Liver (tissue), 8 donors: ENCODE measurements at regions not wholly inside any gene's neighbourhood (a gene's known extent, or its start where the extent isn't known, plus 50 kb on each side); places are given as distances from the start of the nearest gene placed in this dataset.

Experiments
- DNase-seq: peaks from one replicate; pipeline ENCODE4 v3.0.0-alpha.2; 2017; ENCODE audit warnings: low spot score
- H3K27ac ChIP-seq, 2 donors: one replicate each; pipeline ENCODE4 v1.7.0; 2013; ENCODE audit warnings: inconsistent platforms in 2 of 2, low read length in 2 of 2, control low read depth in 1 of 2, low read depth in 1 of 2, mild to moderate bottlenecking in 1 of 2
- H3K27me3 ChIP-seq, 4 donors: one replicate each; pipeline versions ENCODE4 v1.6.1 to v1.7.0; 2013; ENCODE audit warnings: low read length in 3 of 4, inconsistent platforms in 1 of 4, mild to moderate bottlenecking in 1 of 4, moderate library complexity in 1 of 4; ENCODE audit not compliant: control insufficient read depth in 4 of 4, insufficient read depth in 4 of 4
- H3K36me3 ChIP-seq, 4 donors: one replicate each; pipeline versions ENCODE4 v1.6.1 to v1.7.0; 2013; ENCODE audit warnings: low read length in 3 of 4, mild to moderate bottlenecking in 3 of 4, low read depth in 1 of 4, moderate library complexity in 1 of 4; ENCODE audit not compliant: control insufficient read depth in 4 of 4, insufficient read depth in 3 of 4
- H3K4me1 ChIP-seq, 4 donors: one replicate each; pipeline versions ENCODE4 v1.6.1 to v1.7.0; 2013; ENCODE audit warnings: low read length in 3 of 4, mild to moderate bottlenecking in 3 of 4, moderate library complexity in 1 of 4; ENCODE audit not compliant: control insufficient read depth in 4 of 4, insufficient read depth in 4 of 4
- H3K4me3 ChIP-seq, 3 donors: one replicate each; pipeline versions ENCODE4 v1.6.1 to v1.7.0; 2013; ENCODE audit warnings: low read length in 3 of 3, control low read depth in 1 of 3, low read depth in 1 of 3, mild to moderate bottlenecking in 1 of 3
- H3K9ac ChIP-seq, 2 donors: one replicate each; pipeline ENCODE4 v1.7.0; 2013; ENCODE audit warnings: low read length in 2 of 2, mild to moderate bottlenecking in 2 of 2, moderate library complexity in 2 of 2, control low read depth in 1 of 2, low read depth in 1 of 2
- H3K9me3 ChIP-seq, 4 donors: one replicate each; pipeline versions ENCODE4 v1.6.1 to v1.7.0; 2013; ENCODE audit warnings: low read length in 3 of 4; ENCODE audit not compliant: control insufficient read depth in 4 of 4
- EGR1 ChIP-seq, 2 donors: IDR thresholded peaks; 2 replicates each; pipeline ENCODE4 v1.6.1; 2016 to 2018; ENCODE audit warnings: antibody characterized with exemption in 2 of 2, low read depth in 2 of 2
- FOXA1 ChIP-seq: IDR thresholded peaks from 2 replicates; pipeline ENCODE4 v1.6.1; 2016; ENCODE audit warnings: antibody characterized with exemption
- FOXA2 ChIP-seq: IDR thresholded peaks from 2 replicates; pipeline ENCODE4 v1.6.1; 2016; ENCODE audit warnings: antibody characterized with exemption
- GABPA ChIP-seq, 2 donors: IDR thresholded peaks in 1 of 2; conservative IDR thresholded peaks in 1 of 2; 2 replicates each; pipeline ENCODE4 v1.6.1; 2016; ENCODE audit warnings: antibody characterized with exemption in 2 of 2, mild to moderate bottlenecking in 1 of 2, moderate library complexity in 1 of 2
- HNF4A ChIP-seq, 2 donors: conservative IDR thresholded peaks; 2 replicates each; pipeline ENCODE4 v1.6.1; 2016; ENCODE audit warnings: antibody characterized with exemption in 2 of 2, mild to moderate bottlenecking in 2 of 2
- HNF4G ChIP-seq: IDR thresholded peaks from 2 replicates; pipeline ENCODE4 v1.6.1; 2016; ENCODE audit warnings: antibody characterized with exemption
- JUND ChIP-seq, 2 donors: IDR thresholded peaks; 2 replicates each; pipeline ENCODE4 v1.6.1; 2016; ENCODE audit warnings: antibody characterized with exemption in 2 of 2
- NR2F2 ChIP-seq: IDR thresholded peaks from 2 replicates; pipeline ENCODE4 v1.6.1; 2016; ENCODE audit warnings: antibody characterized with exemption
- RAD21 ChIP-seq, 2 donors: IDR thresholded peaks; 2 replicates each; pipeline ENCODE4 v1.6.1; 2016; ENCODE audit warnings: antibody characterized with exemption in 2 of 2, mild to moderate bottlenecking in 2 of 2
- RXRA ChIP-seq, 2 donors: IDR thresholded peaks; 2 replicates each; pipeline ENCODE4 v1.6.1; 2017 to 2018; ENCODE audit warnings: antibody characterized with exemption in 2 of 2, mild to moderate bottlenecking in 1 of 2
- SP1 ChIP-seq: IDR thresholded peaks from 2 replicates; pipeline ENCODE4 v1.6.1; 2018; ENCODE audit warnings: antibody characterized with exemption, mild to moderate bottlenecking
- TAF1 ChIP-seq: conservative IDR thresholded peaks from 2 replicates; pipeline ENCODE4 v1.6.1; 2016; ENCODE audit warnings: antibody characterized with exemption, mild to moderate bottlenecking
- YY1 ChIP-seq: IDR thresholded peaks from 2 replicates; pipeline ENCODE4 v1.6.1; 2016; ENCODE audit warnings: antibody characterized with exemption, mild to moderate bottlenecking
- WGBS: extraction: QIAGEN DNeasy Blood & Tissue Kit; methylation state at CpG from one replicate; pipeline ENCODE4 v1.1.7; 2013; 5-methylcytosine and 5-hydroxymethylcytosine counted together
- TF ChIP-seq, protein P1 (sequence below): IDR thresholded peaks from 2 replicates; pipeline ENCODE4 v1.6.1; 2016; ENCODE audit warnings: antibody characterized with exemption
- TF ChIP-seq, protein P2 (sequence below): fragments of 150-350 bp; IDR thresholded peaks from 2 replicates; pipeline ENCODE4 v1.5.1; 2017; ENCODE audit warnings: improper control_type of control experiment, low read depth, low read length; ENCODE audit not compliant: missing input control
- TF ChIP-seq, protein P3 (sequence below): IDR thresholded peaks from 2 replicates; pipeline ENCODE4 v1.6.1; 2016; ENCODE audit warnings: antibody characterized with exemption
- TF ChIP-seq, protein P4 (sequence below): IDR thresholded peaks from 2 replicates; pipeline ENCODE4 v1.6.1; 2016; ENCODE audit warnings: antibody characterized with exemption
- TF ChIP-seq, protein P5 (sequence below): IDR thresholded peaks from 2 replicates; pipeline ENCODE4 v1.6.1; 2016; ENCODE audit warnings: antibody characterized with exemption, mild to moderate bottlenecking
- donor health status: healthy.
- donor health status: healthy.
- donor health status: healthy.
- donor health status: healthy.
- donor health status: healthy.

DNA sequence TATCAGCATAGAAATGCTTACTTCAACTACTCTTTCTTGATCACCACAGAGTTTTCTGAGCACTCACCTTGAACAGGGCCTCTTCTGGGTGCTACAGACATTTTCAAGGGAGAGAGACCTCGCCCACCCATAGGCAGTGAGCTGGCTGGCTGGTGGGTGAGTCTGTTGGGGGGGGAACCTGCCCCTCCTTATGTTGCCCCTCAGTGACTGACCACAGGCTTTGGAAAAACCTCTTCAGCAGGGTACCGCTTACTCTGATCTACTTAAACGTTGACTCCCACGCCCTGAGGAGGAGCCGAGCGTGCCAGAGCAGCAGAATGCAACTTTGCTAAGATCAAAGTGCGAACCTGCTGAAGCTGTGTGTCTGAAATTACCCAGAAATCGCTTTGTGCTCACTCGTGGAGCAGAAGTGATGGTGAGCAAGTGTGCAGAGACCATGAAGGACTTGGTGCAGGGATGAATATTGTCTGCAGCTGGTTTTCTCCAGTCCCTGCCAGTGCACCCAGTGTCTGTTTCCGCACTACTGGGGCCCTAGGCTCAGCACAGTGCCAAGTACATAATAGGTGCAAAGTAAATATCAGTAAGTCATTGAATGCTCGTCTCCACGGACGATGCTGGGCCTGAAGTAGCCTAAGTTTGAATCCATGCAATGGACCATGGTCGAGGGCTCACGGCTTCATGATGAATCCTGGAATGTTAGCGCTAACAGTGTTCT lies 158.7 kb upstream of the IRF2BP2 start:
- no peaks in the 10 kb centered on the region for H3K27me3 ChIP-seq
- 87% methylated on average over 16 of the region's 16 CpGs for WGBS
- H3K4me1 ChIP-seq = peaks cover 0 to 5% (median 0%) of the 10 kb centered on the region in 4 donors
- H3K27ac ChIP-seq = no peak overlapping the region
- H3K4me3 ChIP-seq = no peak overlapping the region
- no peak for TF ChIP-seq YY1
- TF ChIP-seq, protein P1, sequence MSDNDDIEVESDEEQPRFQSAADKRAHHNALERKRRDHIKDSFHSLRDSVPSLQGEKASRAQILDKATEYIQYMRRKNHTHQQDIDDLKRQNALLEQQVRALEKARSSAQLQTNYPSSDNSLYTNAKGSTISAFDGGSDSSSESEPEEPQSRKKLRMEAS = no peak
- TF ChIP-seq JUND (IDR thresholded peaks at IDR 0.05) = no peak
- no peak for TF ChIP-seq RAD21 (IDR thresholded peaks at IDR 0.05)
- TF ChIP-seq, protein P2, sequence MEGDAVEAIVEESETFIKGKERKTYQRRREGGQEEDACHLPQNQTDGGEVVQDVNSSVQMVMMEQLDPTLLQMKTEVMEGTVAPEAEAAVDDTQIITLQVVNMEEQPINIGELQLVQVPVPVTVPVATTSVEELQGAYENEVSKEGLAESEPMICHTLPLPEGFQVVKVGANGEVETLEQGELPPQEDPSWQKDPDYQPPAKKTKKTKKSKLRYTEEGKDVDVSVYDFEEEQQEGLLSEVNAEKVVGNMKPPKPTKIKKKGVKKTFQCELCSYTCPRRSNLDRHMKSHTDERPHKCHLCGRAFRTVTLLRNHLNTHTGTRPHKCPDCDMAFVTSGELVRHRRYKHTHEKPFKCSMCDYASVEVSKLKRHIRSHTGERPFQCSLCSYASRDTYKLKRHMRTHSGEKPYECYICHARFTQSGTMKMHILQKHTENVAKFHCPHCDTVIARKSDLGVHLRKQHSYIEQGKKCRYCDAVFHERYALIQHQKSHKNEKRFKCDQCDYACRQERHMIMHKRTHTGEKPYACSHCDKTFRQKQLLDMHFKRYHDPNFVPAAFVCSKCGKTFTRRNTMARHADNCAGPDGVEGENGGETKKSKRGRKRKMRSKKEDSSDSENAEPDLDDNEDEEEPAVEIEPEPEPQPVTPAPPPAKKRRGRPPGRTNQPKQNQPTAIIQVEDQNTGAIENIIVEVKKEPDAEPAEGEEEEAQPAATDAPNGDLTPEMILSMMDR = no peak
- TF ChIP-seq, protein P3, sequence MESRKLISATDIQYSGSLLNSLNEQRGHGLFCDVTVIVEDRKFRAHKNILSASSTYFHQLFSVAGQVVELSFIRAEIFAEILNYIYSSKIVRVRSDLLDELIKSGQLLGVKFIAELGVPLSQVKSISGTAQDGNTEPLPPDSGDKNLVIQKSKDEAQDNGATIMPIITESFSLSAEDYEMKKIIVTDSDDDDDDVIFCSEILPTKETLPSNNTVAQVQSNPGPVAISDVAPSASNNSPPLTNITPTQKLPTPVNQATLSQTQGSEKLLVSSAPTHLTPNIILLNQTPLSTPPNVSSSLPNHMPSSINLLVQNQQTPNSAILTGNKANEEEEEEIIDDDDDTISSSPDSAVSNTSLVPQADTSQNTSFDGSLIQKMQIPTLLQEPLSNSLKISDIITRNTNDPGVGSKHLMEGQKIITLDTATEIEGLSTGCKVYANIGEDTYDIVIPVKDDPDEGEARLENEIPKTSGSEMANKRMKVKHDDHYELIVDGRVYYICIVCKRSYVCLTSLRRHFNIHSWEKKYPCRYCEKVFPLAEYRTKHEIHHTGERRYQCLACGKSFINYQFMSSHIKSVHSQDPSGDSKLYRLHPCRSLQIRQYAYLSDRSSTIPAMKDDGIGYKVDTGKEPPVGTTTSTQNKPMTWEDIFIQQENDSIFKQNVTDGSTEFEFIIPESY = no peak
- no peak for TF ChIP-seq TAF1
- TF ChIP-seq, protein P4, sequence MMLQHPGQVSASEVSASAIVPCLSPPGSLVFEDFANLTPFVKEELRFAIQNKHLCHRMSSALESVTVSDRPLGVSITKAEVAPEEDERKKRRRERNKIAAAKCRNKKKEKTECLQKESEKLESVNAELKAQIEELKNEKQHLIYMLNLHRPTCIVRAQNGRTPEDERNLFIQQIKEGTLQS = no peak
- TF ChIP-seq, protein P5, sequence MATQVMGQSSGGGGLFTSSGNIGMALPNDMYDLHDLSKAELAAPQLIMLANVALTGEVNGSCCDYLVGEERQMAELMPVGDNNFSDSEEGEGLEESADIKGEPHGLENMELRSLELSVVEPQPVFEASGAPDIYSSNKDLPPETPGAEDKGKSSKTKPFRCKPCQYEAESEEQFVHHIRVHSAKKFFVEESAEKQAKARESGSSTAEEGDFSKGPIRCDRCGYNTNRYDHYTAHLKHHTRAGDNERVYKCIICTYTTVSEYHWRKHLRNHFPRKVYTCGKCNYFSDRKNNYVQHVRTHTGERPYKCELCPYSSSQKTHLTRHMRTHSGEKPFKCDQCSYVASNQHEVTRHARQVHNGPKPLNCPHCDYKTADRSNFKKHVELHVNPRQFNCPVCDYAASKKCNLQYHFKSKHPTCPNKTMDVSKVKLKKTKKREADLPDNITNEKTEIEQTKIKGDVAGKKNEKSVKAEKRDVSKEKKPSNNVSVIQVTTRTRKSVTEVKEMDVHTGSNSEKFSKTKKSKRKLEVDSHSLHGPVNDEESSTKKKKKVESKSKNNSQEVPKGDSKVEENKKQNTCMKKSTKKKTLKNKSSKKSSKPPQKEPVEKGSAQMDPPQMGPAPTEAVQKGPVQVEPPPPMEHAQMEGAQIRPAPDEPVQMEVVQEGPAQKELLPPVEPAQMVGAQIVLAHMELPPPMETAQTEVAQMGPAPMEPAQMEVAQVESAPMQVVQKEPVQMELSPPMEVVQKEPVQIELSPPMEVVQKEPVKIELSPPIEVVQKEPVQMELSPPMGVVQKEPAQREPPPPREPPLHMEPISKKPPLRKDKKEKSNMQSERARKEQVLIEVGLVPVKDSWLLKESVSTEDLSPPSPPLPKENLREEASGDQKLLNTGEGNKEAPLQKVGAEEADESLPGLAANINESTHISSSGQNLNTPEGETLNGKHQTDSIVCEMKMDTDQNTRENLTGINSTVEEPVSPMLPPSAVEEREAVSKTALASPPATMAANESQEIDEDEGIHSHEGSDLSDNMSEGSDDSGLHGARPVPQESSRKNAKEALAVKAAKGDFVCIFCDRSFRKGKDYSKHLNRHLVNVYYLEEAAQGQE = no peak
- TF ChIP-seq FOXA2 = no peak
- TF ChIP-seq GABPA (IDR thresholded peaks at IDR 0.05 in 1 of 2, conservative IDR thresholded peaks at IDR 0.05 in 1 of 2) = no peak
- no peak for TF ChIP-seq FOXA1
- no peak for TF ChIP-seq NR2F2
- TF ChIP-seq HNF4A (conservative IDR thresholded peaks at IDR 0.05) = no peak
- TF ChIP-seq RXRA (IDR thresholded peaks at IDR 0.05) = no peak
- no peak overlapping the region for H3K9ac ChIP-seq
- no peaks in the 10 kb centered on the region for H3K9me3 ChIP-seq
- DNase-seq = no peak
- no peaks in the 10 kb centered on the region for H3K36me3 ChIP-seq

DNA sequence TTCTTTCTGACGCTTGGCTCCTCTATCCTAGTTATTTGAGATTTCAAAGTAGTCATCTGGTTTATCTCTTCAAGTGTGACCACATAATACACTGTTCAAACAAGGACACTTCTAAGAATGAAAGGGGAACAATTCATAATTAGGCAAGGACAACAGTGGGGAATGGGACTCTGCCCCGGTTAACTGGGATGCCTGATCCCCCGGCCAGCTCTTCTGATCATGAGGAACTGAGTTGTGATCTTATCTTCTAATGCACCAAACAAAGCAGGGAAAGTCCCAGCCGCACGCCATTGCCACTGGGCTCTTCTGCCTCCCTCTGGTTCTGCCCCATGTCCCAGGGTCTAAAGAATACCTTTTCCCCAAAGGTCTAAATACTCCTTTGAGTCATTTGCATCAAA lies 158.2 kb upstream of the IRF2BP2 start:
- WGBS = 78% methylated on average over 5 of the region's 5 CpGs

More for the DNA sequence above, 158.2 kb upstream of the IRF2BP2 start:
- Histone ChIP-seq H3K4me3 (no peak overlapping the region), H3K4me1 (peaks cover 0 to 5% (median 0%) of the 10 kb centered on the region in 4 donors), H3K9ac (no peak overlapping the region), H3K27me3 (no peaks in the 10 kb centered on the region), H3K9me3 (no peaks in the 10 kb centered on the region), H3K27ac (no peak overlapping the region), H3K36me3 (no peaks in the 10 kb centered on the region)
- DNase-seq = no peak
- TF ChIP-seq NR2F2 = no peak
- TF ChIP-seq EGR1 (IDR thresholded peaks at IDR 0.05; ENCODE audit: low read depth in 2 of 2) = no peak
- TF ChIP-seq, protein P4 = no peak
- TF ChIP-seq, protein P1 = no peak
- no peak for TF ChIP-seq YY1
- no peak for TF ChIP-seq HNF4G
- TF ChIP-seq RXRA (IDR thresholded peaks at IDR 0.05) = no peak
- no peak for TF ChIP-seq SP1
- TF ChIP-seq, protein P2 = no peak
- TF ChIP-seq FOXA1 = no peak
- TF ChIP-seq FOXA2 = no peak
